H9 (cell line): ENCODE measurements at regions not wholly inside any gene's neighbourhood (a gene's known extent, or its start where the extent isn't known, plus 50 kb on each side); places are given as distances from the start of the nearest gene placed in this dataset.

Experiments used
- DNase-seq: peaks from one replicate; pipeline ENCODE4 v3.0.0-alpha.2; 2017
- H2AFZ ChIP-seq: one replicate; pipeline ENCODE4 v1.6.1; 2013; ENCODE audit warnings: mild to moderate bottlenecking, low read length, control low read depth, moderate library complexity
- H2AK5ac ChIP-seq: 2 replicates; pipeline ENCODE4 v1.6.1; 2013; ENCODE audit warnings: low read length, control low read depth, mixed read lengths; ENCODE audit not compliant: insufficient read length
- H2BK120ac ChIP-seq: one replicate; pipeline ENCODE4 v1.6.1; 2013; ENCODE audit warnings: low read depth, mild to moderate bottlenecking, low read length, control low read depth, inconsistent platforms; ENCODE audit not compliant: poor library complexity, severe bottlenecking
- H2BK12ac ChIP-seq: 2 replicates; pipeline ENCODE4 v1.6.1; 2013; ENCODE audit warnings: low read length, control low read depth, mixed read lengths, low read depth; ENCODE audit not compliant: insufficient read length
- H2BK15ac ChIP-seq: 2 replicates; pipeline ENCODE4 v1.6.1; 2013; ENCODE audit warnings: low read depth, low read length, control low read depth
- H2BK20ac ChIP-seq: one replicate; pipeline ENCODE4 v1.6.1; 2013; ENCODE audit warnings: low read depth, mild to moderate bottlenecking, low read length, control low read depth, inconsistent platforms; ENCODE audit not compliant: poor library complexity, severe bottlenecking
- H2BK5ac ChIP-seq: 2 replicates; pipeline ENCODE4 v1.6.1; 2013; ENCODE audit warnings: low read length, control low read depth, mixed read lengths; ENCODE audit not compliant: insufficient read length
- H3K14ac ChIP-seq: 2 replicates; pipeline ENCODE4 v1.6.1; 2013; ENCODE audit warnings: low read length, control low read depth; ENCODE audit not compliant: insufficient read depth
- H3K18ac ChIP-seq: 2 replicates; pipeline ENCODE4 v1.6.1; 2013; ENCODE audit warnings: low read depth, mild to moderate bottlenecking, mixed read lengths, low read length, control low read depth; ENCODE audit not compliant: insufficient read length
- H3K23ac ChIP-seq: 2 replicates; pipeline ENCODE4 v1.6.1; 2013; ENCODE audit warnings: low read length, control low read depth, mixed read lengths, low read depth; ENCODE audit not compliant: insufficient read length
- H3K23me2 ChIP-seq: 2 replicates; pipeline ENCODE4 v1.6.1; 2013; ENCODE audit warnings: low read depth, mild to moderate bottlenecking, mixed read lengths, low read length, control low read depth; ENCODE audit not compliant: insufficient read length, poor library complexity, severe bottlenecking
- H3K27ac ChIP-seq: 2 replicates; pipeline ENCODE4 v1.5.1; 2013; ENCODE audit warnings: low read length, control low read depth, mixed read lengths, low read depth; ENCODE audit not compliant: insufficient read length
- H3K27me3 ChIP-seq: 2 replicates; pipeline ENCODE4 v1.6.1; 2013; ENCODE audit warnings: low read length, control low read depth, inconsistent platforms; ENCODE audit not compliant: insufficient read depth
- H3K4ac ChIP-seq: 2 replicates; pipeline ENCODE4 v1.6.1; 2013; ENCODE audit warnings: low read depth, mild to moderate bottlenecking, control low read depth, inconsistent platforms, low read length, moderate library complexity
- H3K4me1 ChIP-seq: 2 replicates; pipeline ENCODE4 v1.6.1; 2013; ENCODE audit warnings: low read length, control low read depth, inconsistent platforms; ENCODE audit not compliant: insufficient read depth
- H3K4me2 ChIP-seq: 2 replicates; pipeline ENCODE4 v1.6.1; 2013; ENCODE audit warnings: low read length, control low read depth, mixed read lengths; ENCODE audit not compliant: insufficient read length, insufficient read depth
- H3K56ac ChIP-seq: 2 replicates; pipeline ENCODE4 v1.6.1; 2013; ENCODE audit warnings: low read depth, mild to moderate bottlenecking, mixed read lengths, low read length, control low read depth; ENCODE audit not compliant: insufficient read length
- H3K79me1 ChIP-seq: 2 replicates; pipeline ENCODE4 v1.6.1; 2013; ENCODE audit warnings: low read depth, mild to moderate bottlenecking, moderate library complexity, low read length, control low read depth, inconsistent platforms; ENCODE audit not compliant: insufficient read depth, poor library complexity, severe bottlenecking
- H3K79me2 ChIP-seq: 2 replicates; pipeline ENCODE4 v1.6.1; 2013; ENCODE audit warnings: low read length, control low read depth, inconsistent platforms; ENCODE audit not compliant: insufficient read depth
- H3K9ac ChIP-seq: 2 replicates; pipeline ENCODE4 v1.6.1; 2013; ENCODE audit warnings: low read length, control low read depth, mixed read lengths; ENCODE audit not compliant: insufficient read length; ENCODE audit errors: extremely low read depth
- H3K9me3 ChIP-seq: one replicate; pipeline ENCODE4 v1.6.1; 2013; ENCODE audit warnings: low read depth, low read length, inconsistent platforms; ENCODE audit not compliant: control insufficient read depth
- H3T11ph ChIP-seq: one replicate; pipeline ENCODE4 v1.6.1; 2013; ENCODE audit warnings: mild to moderate bottlenecking, low read length, control low read depth, inconsistent platforms
- H4K20me1 ChIP-seq: one replicate; pipeline ENCODE4 v1.6.1; 2013; ENCODE audit not compliant: control insufficient read depth, insufficient read length, insufficient read depth
- H4K5ac ChIP-seq: 2 replicates; pipeline ENCODE4 v1.6.1; 2013; ENCODE audit warnings: low read depth, mild to moderate bottlenecking, mixed read lengths, low read length, control low read depth; ENCODE audit not compliant: insufficient read length
- H4K8ac ChIP-seq: replicated peaks from 2 replicates; pipeline ENCODE4 v1.6.1; 2013; ENCODE audit warnings: low read length, control low read depth, mixed read lengths, low read depth; ENCODE audit not compliant: insufficient read length
- H4K91ac ChIP-seq: 2 replicates; pipeline ENCODE4 v1.6.1; 2013; ENCODE audit warnings: low read depth, mild to moderate bottlenecking, moderate library complexity, mixed read lengths, low read length, control low read depth; ENCODE audit not compliant: insufficient read length
- H3K27ac Mint-ChIP-seq, 3 experiments: 2 replicates in 2 of 3; 3 replicates in 1 of 3; pipeline ENCODE4 v1.8.0; 2020 to 2021; ENCODE audit warnings: mixed read lengths in 3 of 3, mild to moderate bottlenecking in 1 of 3, moderate library complexity in 1 of 3
- H3K27me3 Mint-ChIP-seq: 2 replicates; pipeline ENCODE4 v1.8.0; 2021; ENCODE audit warnings: low read depth, mild to moderate bottlenecking, moderate library complexity, mixed read lengths
- H3K36me3 Mint-ChIP-seq, 3 experiments: 2 replicates in 2 of 3; 3 replicates in 1 of 3; pipeline ENCODE4 v1.8.0; 2020 to 2021; ENCODE audit warnings: low read depth in 3 of 3, mixed read lengths in 3 of 3; ENCODE audit not compliant: insufficient read depth in 1 of 3
- H3K4me1 Mint-ChIP-seq, 2 experiments: 2 replicates each; pipeline ENCODE4 v1.8.0; 2020; ENCODE audit warnings: mixed read lengths in 2 of 2
- H3K4me3 Mint-ChIP-seq, 2 experiments: 2 replicates in 1 of 2; 3 replicates in 1 of 2; pipeline ENCODE4 v1.8.0; 2020 to 2021; ENCODE audit warnings: mild to moderate bottlenecking in 2 of 2, mixed read lengths in 2 of 2, moderate library complexity in 1 of 2
- H3K9me3 Mint-ChIP-seq, 2 experiments: 2 replicates in 1 of 2; 3 replicates in 1 of 2; pipeline ENCODE4 v1.8.0; 2020; ENCODE audit warnings: mild to moderate bottlenecking in 2 of 2, mixed read lengths in 2 of 2, moderate library complexity in 1 of 2
- WGBS: extraction: QIAGEN DNeasy Blood & Tissue Kit; methylation state at CpG from one replicate; pipeline ENCODE4 v1.1.7; 2013; ENCODE audit warnings: missing lambda C conversion rate, low lambda C conversion rate, mixed read lengths; ENCODE audit not compliant: insufficient read length; ENCODE audit errors: extremely low coverage; 5-methylcytosine and 5-hydroxymethylcytosine counted together
- TF ChIP-seq, protein P1 (sequence below): fragments of 200-600 bp; sonication (generic); conservative IDR thresholded peaks from 3 replicates; pipeline ENCODE4 v1.8.0; 2021; ENCODE audit warnings: antibody characterized with exemption, mild to moderate bottlenecking

DNA sequence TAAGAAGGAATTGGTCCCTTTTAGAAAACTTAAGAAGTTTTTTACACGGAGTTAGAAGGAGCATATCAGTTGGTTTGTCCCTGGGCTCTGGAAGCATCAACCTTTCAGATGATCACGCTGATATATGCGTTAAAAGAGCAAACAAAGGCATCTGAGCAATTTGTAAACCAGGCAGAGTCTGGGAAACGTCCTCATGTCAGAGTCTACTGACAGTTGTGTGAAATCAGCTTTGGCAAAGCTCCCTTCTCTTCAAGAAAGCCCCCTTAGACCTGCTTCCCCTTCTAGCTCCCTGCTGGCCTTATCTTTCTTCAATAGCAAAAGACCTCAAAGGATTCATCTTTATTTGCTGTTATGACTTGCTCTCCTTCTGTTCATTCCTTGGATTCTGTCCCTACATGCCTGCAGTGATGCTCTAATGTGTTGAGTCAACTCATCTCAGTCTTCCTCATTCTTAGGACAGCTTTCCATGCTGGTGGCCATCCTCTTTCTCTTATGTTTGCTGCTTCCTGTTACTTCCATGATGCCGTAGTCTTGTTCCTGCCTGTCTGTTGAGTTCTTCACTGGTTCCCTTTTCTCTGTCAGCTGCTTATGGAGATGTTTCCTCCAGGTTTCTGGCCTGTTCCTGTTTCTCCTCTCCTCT lies 106.5 kb upstream of the BMPER start:
- H2AK5ac ChIP-seq, result no peak overlapping the region
- no peak overlapping the region for H2BK120ac ChIP-seq
- H4K91ac ChIP-seq, result no peak overlapping the region
- H3K23me2 ChIP-seq, result no peaks in the 10 kb centered on the region
- no peak overlapping the region for H3K56ac ChIP-seq
- H3T11ph ChIP-seq, result no peak overlapping the region
- Mint-ChIP-seq H3K4me1 (peaks cover 0 to 2% of the 10 kb centered on the region in 2 experiments; a peak in 1 of 4 replicates), H3K9me3 (peaks cover 0 to 6% of the 10 kb centered on the region in 2 experiments; a peak in 4 of 5 replicates), H3K27me3 (no peaks in the 10 kb centered on the region; the same call in 1 of the 2 replicates), H3K36me3 (peaks cover 3 to 6% (median 6%) of the 10 kb centered on the region in 3 experiments; a peak in 6 of 7 replicates), H3K4me3 (no peak overlapping the region), H3K27ac (no peak overlapping the region)
- no peaks in the 10 kb centered on the region for H4K20me1 ChIP-seq
- WGBS, result no CpG with 5 or more reads among the region's 5 CpGs
- no peak overlapping the region for H3K9ac ChIP-seq
- TF ChIP-seq, protein P1, sequence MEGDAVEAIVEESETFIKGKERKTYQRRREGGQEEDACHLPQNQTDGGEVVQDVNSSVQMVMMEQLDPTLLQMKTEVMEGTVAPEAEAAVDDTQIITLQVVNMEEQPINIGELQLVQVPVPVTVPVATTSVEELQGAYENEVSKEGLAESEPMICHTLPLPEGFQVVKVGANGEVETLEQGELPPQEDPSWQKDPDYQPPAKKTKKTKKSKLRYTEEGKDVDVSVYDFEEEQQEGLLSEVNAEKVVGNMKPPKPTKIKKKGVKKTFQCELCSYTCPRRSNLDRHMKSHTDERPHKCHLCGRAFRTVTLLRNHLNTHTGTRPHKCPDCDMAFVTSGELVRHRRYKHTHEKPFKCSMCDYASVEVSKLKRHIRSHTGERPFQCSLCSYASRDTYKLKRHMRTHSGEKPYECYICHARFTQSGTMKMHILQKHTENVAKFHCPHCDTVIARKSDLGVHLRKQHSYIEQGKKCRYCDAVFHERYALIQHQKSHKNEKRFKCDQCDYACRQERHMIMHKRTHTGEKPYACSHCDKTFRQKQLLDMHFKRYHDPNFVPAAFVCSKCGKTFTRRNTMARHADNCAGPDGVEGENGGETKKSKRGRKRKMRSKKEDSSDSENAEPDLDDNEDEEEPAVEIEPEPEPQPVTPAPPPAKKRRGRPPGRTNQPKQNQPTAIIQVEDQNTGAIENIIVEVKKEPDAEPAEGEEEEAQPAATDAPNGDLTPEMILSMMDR, result no peak
- H3K4ac ChIP-seq, result no peak overlapping the region
- no peak for DNase-seq
- H2AFZ ChIP-seq, result no peak overlapping the region
- H4K8ac ChIP-seq, result no peak overlapping the region
- no peak overlapping the region for H3K27ac ChIP-seq
- no peaks in the 10 kb centered on the region for H3K79me2 ChIP-seq
- no peak overlapping the region for H3K4me2 ChIP-seq
- no peak overlapping the region for H4K5ac ChIP-seq
- H3K23ac ChIP-seq, result no peak overlapping the region
- H2BK5ac ChIP-seq, result no peak overlapping the region
- H2BK15ac ChIP-seq, result no peak overlapping the region
- H2BK20ac ChIP-seq, result no peak overlapping the region
- H3K27me3 ChIP-seq, result no peaks in the 10 kb centered on the region
- H3K18ac ChIP-seq, result no peak overlapping the region
- H3K9me3 ChIP-seq, result no peaks in the 10 kb centered on the region
- no peaks in the 10 kb centered on the region for H3K4me1 ChIP-seq
- no peak overlapping the region for H3K14ac ChIP-seq
- no peaks in the 10 kb centered on the region for H3K79me1 ChIP-seq
- no peak overlapping the region for H2BK12ac ChIP-seq
